Hippocampal formation (tissue), 2 donors: ENCODE measurements at regions not wholly inside any gene's neighbourhood (a gene's known extent, or its start where the extent isn't known, plus 50 kb on each side); places are given as distances from the start of the nearest gene placed in this dataset.

Experiments
- DNase-seq, 2 donors: peaks; one replicate each; lab custom pipeline; 2025; lab: John Stamatoyannopoulos, UW

DNA sequence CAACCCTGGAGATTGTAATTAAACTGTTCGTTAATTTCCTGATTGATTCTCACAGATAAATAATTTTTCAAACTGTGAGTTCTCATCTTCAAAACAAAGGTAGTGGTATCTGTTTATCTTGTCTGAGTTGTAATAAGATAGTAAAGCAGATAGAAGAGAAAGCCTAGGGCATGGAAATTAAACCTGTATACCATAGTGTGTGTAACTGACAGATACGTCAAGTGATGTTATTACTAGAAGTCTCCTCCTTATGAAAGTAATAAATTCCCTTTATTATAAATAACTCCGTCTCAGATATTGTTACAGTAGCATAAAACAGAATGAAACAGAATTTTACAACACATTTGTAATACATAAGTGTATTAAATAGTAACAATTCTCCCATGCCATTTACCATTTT is 1065.1 kb downstream of the SLITRK1 start:
- DNase-seq, result no peak

DNA sequence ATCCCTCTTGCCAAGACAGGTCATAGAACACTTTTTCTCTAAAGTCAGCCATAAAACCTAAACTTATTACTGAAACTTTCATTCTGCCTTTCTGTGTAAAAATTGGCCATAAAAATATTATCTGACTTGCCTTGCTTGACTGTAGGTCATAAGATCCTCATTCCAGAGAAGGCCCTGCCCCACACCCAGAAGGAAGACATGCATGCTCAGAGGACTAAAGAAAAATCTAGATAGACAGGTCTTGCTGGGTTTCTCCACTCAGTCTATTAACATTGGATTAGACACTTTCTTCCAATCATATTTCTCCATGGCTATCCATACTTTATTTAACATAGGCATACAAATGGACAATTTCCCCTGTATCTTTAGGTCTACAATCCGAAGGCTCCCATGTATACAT is 1066.5 kb downstream of the SLITRK1 start:
- no peak for DNase-seq

DNA sequence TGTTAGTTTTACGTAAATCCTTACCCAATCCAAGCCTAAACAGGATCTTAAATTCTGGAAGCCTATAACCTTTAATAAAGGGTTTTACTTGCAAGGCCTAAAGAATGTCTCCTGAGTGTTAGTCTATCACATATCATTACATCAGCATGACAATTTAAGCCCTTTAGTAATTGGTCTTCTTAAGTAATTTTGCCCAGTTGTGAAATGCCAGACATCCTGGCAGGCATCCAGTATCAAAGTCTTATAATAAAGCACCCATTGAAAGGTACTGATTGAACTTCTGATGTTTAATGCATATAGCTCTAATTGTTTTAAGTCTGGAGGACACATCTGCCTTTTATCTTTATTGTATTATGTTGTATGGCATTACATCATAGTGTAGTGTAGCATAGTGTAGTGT is 1078.9 kb downstream of the SLITRK1 start:
- DNase-seq, result no peak

DNA sequence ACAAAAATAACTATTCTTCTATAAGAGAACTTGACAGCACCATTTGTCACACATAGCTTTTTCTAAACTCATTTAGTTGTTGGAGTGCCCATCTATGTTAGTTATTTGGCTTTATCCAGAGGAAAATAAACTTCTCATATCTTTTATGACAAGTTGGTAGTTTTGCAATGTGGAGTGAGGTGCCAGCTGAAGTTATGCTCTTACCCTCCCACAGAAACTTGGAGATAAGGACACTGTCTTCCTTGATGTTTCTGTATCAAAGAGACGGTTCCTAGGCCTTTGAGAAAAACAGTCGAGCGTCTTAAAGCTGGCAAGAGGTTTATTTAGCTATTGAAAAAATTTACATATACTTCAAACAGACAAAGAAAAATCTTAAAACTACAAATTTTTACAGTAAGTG is 1079.7 kb downstream of the SLITRK1 start:
- no peak for DNase-seq

DNA sequence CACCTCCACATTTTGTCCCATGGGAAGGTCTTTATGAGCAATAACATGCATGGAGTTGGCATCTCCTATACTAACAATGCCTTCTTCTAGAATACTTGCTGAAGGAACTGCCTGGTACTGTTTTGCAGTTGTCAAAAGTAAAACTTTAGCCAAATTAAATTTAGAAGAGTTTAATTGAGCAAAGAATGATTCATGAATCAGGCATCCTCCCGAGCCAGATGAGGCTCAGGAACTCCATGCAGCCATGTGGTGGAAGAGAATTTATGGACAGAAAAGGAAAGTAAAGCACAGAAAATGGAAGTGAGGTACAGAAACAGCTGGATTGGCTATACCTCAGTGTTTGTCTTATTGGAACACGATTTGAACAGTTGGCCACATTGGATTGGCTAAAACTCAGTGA is 1081.9 kb downstream of the SLITRK1 start:
- no peak for DNase-seq

DNA sequence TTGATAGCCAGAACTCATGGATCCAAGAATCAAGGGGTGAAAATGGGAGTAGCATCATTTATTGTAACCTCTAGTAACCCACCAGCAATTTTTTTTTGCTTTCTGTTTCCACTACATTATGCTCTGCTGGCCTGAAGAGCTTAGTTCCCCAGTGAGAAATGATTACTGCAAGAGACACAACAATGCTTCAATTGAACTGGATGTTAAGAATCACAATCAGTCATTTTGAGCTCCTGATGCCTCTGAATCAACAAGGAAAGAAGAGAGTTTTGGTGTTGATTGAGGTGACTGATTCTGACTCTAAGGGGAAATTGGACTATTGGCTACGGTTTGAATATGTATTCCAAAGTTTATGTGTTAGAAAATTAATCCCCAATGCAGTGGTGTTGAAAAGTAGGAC is 1084.4 kb downstream of the SLITRK1 start:
- DNase-seq, result peak in 1 of 2 donors; percentile 19

DNA sequence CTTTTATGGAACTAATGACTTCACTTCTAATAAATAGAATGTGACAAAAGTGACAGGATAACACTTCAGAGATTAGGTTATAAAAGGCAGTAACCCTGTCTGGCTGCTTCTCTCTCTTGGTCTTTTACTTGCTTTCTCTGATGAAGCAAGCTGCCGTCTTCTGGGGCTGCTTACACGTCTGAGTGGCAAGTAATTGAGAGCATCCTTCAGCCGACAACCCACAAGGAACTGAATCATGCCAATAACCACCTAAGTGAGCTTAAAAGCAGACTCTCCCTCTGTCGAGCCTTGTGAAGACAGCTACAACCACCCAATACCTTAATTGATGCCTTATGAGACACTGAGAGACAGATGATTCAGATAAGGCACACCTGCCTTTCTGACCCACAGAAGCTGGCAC is 1091.2 kb downstream of the SLITRK1 start:
- no peak for DNase-seq

DNA sequence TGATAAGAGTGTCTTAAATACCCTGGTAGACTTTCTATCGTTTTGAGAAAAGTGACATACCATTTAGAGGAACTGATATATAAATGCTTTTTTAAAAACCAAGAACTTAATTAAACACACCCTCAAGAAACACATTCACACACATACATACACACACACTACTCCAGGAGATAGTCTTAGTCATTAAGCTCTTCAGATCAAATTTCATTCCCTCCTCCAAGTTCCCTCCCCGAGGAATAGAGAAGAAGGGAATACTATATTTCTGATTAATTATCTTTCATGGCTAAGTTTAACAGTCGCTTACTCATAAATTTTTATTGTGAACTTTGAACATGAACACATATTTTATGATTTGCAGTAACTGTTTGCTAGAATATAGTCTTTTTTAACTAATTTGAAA is 1109.5 kb downstream of the SLITRK1 start:
- no peak for DNase-seq

DNA sequence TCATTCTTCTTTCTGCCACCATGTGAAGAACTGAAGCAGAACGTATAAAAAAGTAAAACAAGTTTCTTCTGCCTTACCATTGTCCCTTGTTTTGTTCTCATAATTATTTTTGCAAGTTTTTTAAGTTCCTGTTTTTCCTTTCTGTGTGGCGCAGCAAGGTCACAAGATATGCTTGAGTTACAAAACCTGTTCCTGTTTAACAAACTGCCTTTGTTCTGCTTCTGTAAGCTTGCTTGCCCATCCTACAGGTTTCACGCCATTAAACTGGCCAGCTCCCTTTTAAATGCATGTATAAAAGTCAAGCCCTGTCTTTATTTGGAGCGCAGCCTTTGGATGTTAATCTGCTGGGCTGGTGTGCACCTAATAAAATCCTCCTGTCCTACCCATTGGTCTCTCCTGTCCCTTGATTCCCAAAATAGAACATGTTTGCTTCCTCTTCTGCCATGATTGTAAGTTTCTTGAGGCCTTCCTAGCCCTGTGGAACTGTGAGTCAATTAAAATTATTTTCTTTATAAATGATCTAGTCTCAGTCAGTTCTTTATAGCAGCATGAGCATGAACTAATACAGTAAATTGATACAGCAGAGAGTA is 1115.4 kb downstream of the SLITRK1 start:
- DNase-seq, result no peak

DNA sequence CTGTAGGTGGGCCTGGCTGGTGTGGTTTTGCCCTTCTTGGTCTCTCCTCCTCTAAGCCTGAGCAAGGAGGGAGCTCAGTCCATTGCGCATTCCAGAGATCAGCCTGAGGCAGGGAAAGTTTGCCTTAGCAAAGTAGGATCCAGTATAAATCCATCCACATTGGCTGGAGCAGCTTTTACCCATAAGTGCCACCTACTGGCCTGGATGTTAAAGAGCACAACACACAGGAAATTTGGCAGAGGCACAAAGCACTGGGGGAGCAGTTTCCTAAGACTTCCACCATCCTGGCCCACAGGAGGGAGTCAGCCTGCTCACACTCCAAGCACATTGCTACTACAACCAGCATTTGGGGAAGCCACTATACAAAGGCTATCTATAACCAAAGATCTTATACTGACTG is 1124.2 kb downstream of the SLITRK1 start:
- no peak for DNase-seq

DNA sequence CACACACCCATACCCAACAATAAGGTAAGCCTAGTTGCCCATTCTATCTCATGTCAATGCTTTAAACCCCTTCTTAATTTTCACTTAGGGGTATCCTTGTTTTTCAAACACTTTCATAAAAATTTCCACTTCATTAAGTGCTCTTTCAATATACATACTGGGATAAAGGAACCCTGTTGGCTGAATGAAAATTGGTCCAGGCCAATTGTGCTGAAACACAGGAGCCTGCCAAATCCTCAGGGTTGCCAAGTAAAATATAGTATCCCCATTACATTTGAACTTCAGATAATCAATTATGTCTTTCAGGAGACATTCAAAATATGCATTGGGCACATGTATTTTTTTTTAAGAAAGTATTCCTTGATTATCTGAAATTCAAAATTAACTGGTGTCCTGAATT is 1131.1 kb downstream of the SLITRK1 start:
- DNase-seq, result no peak

DNA sequence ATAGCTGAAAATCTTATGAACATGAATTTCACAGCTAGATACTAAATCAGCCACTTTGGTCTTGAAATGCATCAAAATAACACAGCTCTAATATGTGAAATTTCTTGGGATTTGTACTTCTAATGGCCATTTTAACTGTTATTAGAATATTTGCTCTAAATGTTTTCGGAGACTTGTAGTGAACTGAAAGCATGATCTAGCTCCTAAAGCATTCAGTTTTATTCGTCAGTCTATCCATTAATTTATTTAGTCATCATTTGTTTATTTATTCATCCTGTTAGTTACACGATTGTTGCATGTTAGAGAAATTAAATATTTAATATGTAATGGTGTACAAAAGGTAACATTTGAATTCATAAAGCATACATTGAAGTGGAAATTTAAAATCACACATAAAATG is 1132.7 kb downstream of the SLITRK1 start:
- DNase-seq, result no peak

DNA sequence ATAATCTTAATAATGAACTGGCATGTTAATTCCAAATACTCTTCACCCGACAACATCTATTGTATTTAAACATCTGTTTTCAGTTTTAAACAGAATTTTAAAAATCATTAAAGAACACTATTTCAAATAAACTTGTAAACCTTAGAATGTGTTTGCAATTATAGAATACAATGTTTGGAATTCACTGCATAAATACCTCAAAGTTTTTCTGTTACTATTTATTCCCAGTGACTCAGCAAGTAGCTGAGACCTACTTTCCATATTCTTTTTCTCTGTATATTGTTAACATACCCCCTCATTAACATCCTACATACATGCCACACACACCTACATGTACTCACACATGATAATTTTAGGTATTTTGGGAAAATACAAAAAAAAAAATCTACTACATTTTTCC is 1134.3 kb downstream of the SLITRK1 start:
- no peak for DNase-seq

DNA sequence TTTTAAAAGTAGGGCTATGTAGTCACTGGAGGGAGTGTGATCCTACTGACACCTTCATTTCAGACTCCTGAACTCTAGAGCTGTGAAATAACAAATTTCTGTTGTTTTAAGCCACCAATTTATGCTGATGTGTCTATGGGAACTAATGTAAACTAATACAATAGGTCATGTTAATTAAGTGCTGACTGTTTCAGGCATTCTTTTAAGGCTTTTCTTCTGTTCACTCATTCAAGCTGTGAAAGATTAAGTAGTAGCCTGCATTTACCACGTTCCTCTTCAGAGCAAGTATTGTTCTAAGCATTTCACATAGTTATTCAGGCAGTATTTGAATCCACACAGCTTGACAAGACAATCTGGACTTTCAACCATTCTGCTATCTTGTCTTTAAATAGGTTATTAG is 1135.0 kb downstream of the SLITRK1 start:
- no peak for DNase-seq

DNA sequence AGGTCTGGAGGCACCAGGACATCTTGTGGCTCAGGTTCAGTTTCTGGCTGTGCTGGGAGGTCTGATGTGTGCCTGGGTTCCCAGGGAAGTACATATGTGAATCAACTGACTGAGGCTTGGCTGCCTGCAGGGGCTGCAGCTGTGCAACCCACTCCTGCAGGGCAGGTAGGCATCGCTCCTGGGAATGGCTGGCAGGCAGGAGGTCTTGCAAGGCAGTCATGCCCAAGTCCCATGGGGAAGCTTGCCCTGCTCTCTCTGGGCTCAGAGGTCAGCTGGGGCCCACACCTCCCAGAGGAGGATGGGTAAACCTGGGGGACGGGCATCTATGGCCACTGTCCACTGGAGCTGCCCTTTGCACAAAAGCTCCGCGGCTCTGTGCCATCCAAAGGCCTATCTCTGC is 1141.8 kb downstream of the SLITRK1 start:
- DNase-seq, result no peak

DNA sequence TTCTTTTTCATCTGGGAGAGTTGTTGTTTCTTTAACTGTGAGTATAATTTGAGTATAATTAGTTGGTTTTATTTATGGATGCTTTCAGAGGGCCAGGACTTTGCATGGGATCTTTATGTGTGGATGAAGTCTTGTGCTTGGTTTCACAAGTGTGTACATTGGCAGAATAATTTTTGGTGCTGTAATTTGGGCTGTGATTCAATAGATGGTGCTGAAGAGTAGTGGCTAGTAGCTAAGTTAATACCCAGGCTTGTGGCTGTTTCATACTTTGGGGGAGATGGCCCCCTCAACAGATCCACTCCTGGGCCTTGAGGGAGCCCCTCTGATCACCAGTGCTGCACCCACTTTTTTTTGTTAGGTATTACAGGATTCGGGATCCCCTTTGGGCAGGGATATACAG is 1142.4 kb downstream of the SLITRK1 start:
- DNase-seq, result no peak

DNA sequence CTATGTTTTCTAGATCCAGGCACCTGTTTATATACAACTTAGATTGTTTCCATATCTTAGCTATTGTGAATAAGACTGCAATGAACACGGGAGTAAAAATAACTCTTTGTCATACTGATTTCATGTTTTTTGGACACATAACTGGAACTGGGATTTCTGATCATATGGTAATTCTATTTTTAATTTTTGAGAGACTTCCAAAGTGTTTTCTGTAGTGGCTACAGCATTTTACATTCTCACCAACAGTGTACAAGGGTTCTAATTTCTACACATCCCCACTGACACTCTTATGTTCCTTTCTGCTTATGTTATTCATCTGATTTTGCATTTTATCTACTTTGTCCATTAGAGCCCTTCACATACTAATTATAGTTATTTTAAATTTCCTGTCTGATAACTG is 1152.9 kb downstream of the SLITRK1 start:
- DNase-seq, result no peak

DNA sequence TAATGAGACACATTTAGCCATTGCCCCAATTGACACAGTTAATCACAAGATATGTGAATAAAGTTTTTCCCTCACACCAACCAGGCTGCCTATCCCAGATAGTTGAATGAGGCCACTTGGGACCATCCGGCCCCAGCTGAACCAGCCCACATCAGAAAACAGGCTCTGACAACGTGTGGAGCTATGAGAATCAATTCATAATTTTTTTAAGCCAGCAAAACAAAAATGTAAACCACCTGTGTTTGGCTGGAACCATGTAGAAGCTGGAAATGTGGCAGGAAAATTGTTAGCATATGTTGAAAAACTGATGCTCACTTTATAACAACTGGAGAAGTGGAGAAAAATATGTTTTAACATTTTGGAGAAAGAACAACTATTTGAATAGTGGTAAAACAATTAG is 1161.3 kb downstream of the SLITRK1 start:
- DNase-seq, result no peak

DNA sequence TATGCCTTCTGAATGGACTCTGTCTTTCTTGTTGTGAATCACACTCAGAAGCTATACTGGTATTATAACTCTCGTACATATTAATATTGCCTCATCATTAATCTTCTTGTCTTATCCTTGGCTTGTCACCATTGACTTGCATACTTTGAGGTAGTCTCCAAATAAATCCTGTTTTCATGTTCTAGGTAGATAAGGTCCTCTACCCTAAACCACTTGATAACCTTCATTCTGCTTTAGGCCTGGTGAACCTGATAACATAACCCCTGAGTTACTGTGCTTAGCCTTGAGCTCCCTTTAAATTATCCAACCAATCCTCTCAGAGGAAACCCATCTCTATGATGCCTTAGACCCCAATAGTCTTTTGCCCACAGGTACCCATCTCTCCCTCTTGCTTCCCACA is 1162.3 kb downstream of the SLITRK1 start:
- no peak for DNase-seq

DNA sequence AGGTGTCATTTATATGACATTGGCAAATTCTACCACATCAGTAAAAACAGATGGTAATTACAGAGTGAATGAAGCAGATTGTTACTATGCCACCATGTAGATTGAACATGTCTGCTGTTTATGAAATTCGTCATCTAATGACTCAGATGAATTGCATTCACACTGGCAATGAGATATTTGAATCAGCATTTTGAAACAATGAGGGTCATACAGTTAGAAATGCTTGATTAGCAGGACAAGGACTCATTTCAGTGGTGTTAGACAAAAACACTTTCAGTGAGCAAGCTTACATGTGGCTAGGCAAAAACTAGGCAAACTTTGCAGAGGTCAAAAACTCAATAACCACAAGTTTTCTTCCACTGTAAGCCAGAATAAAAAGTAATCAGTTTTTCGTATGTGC is 1165.0 kb downstream of the SLITRK1 start:
- peak in 1 of 2 donors; percentile 84 for DNase-seq

DNA sequence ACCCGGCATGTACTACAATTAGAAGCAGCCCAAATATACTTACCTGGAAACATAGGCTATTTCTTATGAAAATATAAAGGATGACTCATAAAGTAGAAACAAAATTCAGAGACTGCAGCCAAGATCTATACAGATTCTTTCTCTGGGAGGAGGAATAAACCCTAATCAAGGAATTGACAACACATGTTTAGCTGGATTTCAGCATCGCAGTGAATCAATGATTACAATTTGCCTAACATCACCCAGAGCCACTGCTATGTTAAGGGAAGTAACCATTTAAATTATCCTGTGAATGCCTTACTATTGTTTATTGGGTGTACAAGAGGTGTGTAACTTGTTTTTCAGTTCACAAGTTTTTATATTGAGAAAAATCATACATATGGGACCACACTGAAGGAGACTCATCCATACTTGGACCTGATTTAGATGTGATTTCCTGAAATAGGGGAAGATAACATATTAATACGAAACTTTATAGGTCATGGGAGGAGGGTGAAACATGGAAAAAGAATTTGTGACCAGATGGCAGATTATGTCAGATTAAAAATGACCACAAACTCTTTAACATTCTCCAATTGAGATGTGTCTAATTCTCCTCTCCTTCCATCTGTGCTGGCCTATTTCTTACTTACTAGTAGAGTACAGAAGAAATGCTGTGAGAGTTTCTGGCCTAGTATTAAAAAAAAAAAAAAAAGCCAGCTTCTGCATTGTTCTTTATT is 1168.4 kb downstream of the SLITRK1 start:
- DNase-seq, result no peak

DNA sequence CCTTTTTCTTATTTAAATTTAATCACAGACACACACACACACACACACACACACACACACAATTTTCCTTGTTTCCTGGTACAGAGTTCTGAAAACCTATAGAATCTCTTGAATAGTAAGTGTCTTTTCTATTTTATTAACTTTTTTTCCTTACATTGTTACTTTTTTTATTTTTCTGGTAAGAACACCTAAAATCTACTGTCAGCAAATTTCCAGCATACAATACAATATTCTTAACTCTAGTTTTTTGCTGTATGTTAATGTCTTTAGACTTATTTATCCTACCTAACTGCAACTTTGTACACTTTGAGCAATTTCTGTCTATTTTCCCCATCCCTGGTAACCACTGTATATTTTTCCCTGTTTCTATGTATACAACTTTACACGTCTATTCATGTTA is 1179.8 kb downstream of the SLITRK1 start:
- no peak for DNase-seq

DNA sequence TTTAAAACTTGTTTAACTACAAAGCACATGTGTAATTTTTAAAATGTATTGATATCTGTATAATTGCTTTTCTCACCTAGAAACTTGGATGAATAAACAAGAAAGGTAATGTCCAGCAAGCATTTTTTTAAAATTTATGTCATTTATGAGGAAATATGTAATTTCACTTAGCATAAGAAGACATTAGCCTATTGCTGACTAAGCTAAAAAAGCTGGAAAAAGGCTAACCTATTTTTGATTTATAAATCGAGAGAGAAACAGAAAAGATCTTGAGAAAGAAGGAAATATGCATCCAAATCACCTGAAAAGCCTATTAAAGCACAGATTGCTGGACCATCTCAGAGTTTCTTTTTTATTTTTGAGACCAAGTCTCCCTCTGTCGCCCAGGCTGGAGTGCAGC is 1181.3 kb downstream of the SLITRK1 start:
- DNase-seq, result no peak

DNA sequence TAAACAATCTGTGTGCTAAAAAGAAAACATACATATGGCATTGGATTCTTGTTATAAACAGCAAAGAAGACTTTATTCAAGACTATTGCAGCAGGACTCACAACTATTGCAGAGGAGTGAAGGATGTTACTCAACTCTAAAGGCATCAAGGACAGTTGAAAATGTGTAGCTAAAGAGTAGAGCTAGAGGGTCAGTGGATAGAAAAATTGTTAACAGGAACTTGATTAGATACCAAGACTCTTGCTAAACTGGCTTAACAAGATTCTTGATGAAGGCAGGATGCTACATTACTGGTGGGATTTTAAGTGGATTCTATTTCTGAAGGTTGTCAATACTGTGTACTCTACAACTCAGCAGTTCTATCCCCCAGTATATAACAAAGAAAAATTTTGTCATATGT is 1183.3 kb downstream of the SLITRK1 start:
- DNase-seq, result no peak
